Stomach (tissue), 8 donors: ENCODE measurements at regions not wholly inside any gene's neighbourhood (a gene's known extent, or its start where the extent isn't known, plus 50 kb on each side); places are given as distances from the start of the nearest gene placed in this dataset.
A peak's percentile ranks its signal among the peaks of the same experiment; 100 is the strongest.

Experiments used
- DNase-seq, 2 donors: peaks; one replicate each; pipeline versions ENCODE4 v3.0.0 to v3.0.0-alpha.2; 2013 to 2019
- H3K27ac ChIP-seq, 5 donors: fragments of 200-600 bp in 4 of 5; sonication (generic) in 4 of 5; one replicate each; pipeline ENCODE4 v1.5.1; 2013 to 2019; ENCODE audit warnings: mild to moderate bottlenecking in 1 of 5, moderate library complexity in 1 of 5
- H3K27me3 ChIP-seq, 3 donors: fragments of 200-600 bp; sonication (generic); one replicate each; pipeline ENCODE4 v1.5.1; 2017 to 2019; ENCODE audit warnings: mixed run types in 1 of 3
- H3K36me3 ChIP-seq, 4 donors: fragments of 200-600 bp; sonication (generic); 1 replicate in 3 of 4; 2 replicates in 1 of 4; pipeline ENCODE4 v1.5.1; 2016 to 2019
- H3K4me1 ChIP-seq, 4 donors: fragments of 200-600 bp; sonication (generic); one replicate each; pipeline ENCODE4 v1.5.1; 2016 to 2019
- H3K4me3 ChIP-seq, 4 donors: fragments of 200-600 bp; sonication (generic) in 3 of 4; one replicate each; pipeline ENCODE4 v1.5.1; 2016 to 2019; ENCODE audit warnings: mild to moderate bottlenecking in 1 of 4
- H3K9me3 ChIP-seq, 4 donors: fragments of 200-600 bp; sonication (generic); one replicate each; pipeline ENCODE4 v1.5.1; 2016 to 2019
- EP300 ChIP-seq: sonication (generic); formaldehyde crosslinking; IDR thresholded peaks from one replicate; pipeline ENCODE4 v1.6.1; 2017; ENCODE audit warnings: antibody characterized with exemption
- POLR2A ChIP-seq, 4 donors: fragments of 450-650 bp; IDR thresholded peaks; one replicate each; pipeline ENCODE4 v1.6.1; 2016; ENCODE audit warnings: antibody characterized with exemption in 4 of 4, control low read depth in 2 of 4, mild to moderate bottlenecking in 1 of 4, moderate library complexity in 1 of 4
- POLR2AphosphoS5 ChIP-seq, 3 donors: sonication (generic); formaldehyde crosslinking; IDR thresholded peaks; one replicate each; pipeline ENCODE4 v1.6.1; 2016; ENCODE audit warnings: antibody characterized with exemption in 3 of 3
- WGBS, 5 donors: extraction: QIAGEN DNeasy Blood & Tissue Kit in 3 of 5; methylation state at CpG; one replicate each; pipeline versions ENCODE4 v1.1.5 to v1.1.7; 2013 to 2018; 5-methylcytosine and 5-hydroxymethylcytosine counted together
- intact Hi-C: fragments of 100-400 bp; cut with DNase I; formaldehyde crosslinking; loops from one replicate; pipeline ENCODE4 v1.15.1; 2023; ENCODE audit warnings: low total_unique reads
- TF ChIP-seq, protein P1 (sequence below), 7 experiments: fragments of 450-650 bp in 4 of 7; fragments of 200-600 bp in 3 of 7; sonication (generic) in 3 of 7; IDR thresholded peaks; one replicate each; pipeline ENCODE4 v1.5.1; 2016 to 2019; ENCODE audit warnings: antibody characterized with exemption in 7 of 7, control low read depth in 2 of 7, mild to moderate bottlenecking in 1 of 7
- donor health status: healthy with polysubstance abuse.
- donor health status: Bipolar disorder and iron deficiency.
- donor health status: healthy.

DNA sequence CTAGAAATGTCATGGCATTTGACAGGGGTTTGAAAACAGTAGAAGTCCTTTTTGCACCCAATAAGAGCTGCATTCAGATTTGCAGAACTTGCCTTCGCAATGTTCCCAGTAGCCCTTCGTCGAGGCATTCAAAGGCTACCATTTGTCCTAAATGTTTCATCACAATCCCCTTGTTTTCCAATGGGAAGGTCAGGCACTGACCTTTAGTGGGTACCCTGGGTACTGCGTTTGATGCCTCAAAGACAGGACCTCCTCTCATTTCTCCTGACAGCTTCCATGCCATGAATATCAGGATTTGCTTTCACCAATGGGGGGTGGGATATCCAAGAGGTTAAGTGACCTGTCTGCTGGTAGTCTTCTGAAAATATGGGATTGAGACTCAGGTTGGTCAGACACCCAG, 1063.1 kb downstream of the BCL11B start:
- DNase-seq, result no peak
- Histone ChIP-seq H3K9me3 (no peaks in the 10 kb centered on the region), H3K27me3 (peaks cover 0 to 31% (median 0%) of the 10 kb centered on the region in 3 donors), H3K4me1 (no peaks in the 10 kb centered on the region), H3K4me3 (no peak overlapping the region), H3K27ac (no peak overlapping the region), H3K36me3 (no peaks in the 10 kb centered on the region)
- WGBS, 5 donors, result 75 to 91% (median 84%) methylated on average over 4 of the region's 4 CpGs
- no peak for TF ChIP-seq POLR2A (IDR thresholded peaks at IDR 0.05)
- intact Hi-C loops, result no loop called here

DNA sequence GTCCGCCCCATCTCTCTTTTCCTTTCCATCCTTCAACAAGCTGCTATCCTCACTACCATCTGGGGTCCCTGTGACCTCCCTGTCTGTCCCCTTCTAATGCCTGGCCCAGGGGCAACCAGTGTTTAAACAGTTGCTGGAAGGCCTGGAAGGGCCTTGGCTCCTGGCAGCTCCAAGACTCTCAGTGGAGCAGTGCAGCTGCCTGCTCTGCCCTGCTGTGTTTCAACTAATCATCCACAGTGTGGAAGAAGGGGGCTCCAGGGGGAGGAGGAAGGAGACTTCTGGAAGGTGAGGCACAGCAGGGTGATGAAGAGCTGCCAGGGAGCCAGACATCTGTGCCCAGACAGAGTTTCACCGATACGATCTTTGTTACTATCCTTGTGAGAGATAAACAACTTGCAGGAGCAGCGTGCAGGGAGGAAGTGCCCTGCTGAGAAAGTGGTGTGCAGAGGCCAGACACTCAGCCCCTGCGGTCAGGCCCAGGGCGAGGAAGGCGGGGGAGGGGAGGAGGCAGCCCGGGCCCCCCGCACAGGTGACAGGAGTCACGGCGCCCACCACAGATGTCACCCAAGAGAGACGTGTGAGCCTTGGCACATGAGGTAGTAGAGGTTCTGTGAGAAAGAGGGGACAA, 1061.8 kb downstream of the BCL11B start:
- Histone ChIP-seq H3K27me3 (peaks cover 0 to 39% (median 0%) of the 10 kb centered on the region in 3 donors), H3K36me3 (no peaks in the 10 kb centered on the region), H3K9me3 (no peaks in the 10 kb centered on the region), H3K4me1 (no peaks in the 10 kb centered on the region), H3K4me3 (no peak overlapping the region), H3K27ac (no peak overlapping the region)
- WGBS, 5 donors, result 35 to 47% (median 38%) methylated on average over 12 of the region's 12 CpGs
- intact Hi-C loops, result no loop called here
- TF ChIP-seq POLR2A (IDR thresholded peaks at IDR 0.05) (no peak), POLR2AphosphoS5 (IDR thresholded peaks at IDR 0.05) (no peak), EP300 (no peak)
- TF ChIP-seq, protein P1, sequence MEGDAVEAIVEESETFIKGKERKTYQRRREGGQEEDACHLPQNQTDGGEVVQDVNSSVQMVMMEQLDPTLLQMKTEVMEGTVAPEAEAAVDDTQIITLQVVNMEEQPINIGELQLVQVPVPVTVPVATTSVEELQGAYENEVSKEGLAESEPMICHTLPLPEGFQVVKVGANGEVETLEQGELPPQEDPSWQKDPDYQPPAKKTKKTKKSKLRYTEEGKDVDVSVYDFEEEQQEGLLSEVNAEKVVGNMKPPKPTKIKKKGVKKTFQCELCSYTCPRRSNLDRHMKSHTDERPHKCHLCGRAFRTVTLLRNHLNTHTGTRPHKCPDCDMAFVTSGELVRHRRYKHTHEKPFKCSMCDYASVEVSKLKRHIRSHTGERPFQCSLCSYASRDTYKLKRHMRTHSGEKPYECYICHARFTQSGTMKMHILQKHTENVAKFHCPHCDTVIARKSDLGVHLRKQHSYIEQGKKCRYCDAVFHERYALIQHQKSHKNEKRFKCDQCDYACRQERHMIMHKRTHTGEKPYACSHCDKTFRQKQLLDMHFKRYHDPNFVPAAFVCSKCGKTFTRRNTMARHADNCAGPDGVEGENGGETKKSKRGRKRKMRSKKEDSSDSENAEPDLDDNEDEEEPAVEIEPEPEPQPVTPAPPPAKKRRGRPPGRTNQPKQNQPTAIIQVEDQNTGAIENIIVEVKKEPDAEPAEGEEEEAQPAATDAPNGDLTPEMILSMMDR (IDR thresholded peaks at IDR 0.05), result no peak
- peak in 1 of 2 donors; percentile 43 for DNase-seq

DNA sequence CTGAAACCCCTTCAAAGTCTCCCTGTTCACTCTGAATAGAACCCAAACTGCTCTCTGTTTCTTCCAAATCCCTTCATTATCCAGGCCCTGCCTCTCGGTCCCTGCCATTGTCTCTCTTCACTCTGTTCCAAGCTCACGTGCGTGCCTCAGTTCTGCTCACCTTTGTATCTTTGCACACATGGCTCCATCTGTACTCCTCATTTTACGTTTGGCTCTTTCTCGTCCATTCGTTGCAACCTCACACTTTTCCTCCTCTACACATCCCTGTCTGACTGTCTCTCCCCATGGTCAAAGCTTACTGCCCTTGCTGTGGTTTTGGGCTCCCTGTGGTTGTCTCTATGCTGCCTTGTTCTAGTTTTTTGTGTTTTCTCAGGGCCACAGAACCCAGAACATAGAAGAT, 1054.5 kb downstream of the BCL11B start:
- H3K9me3 ChIP-seq, result no peaks in the 10 kb centered on the region
- WGBS, 5 donors, result 78 to 89% (median 85%) methylated on average over 6 of the region's 6 CpGs
- no peaks in the 10 kb centered on the region for H3K4me1 ChIP-seq

DNA sequence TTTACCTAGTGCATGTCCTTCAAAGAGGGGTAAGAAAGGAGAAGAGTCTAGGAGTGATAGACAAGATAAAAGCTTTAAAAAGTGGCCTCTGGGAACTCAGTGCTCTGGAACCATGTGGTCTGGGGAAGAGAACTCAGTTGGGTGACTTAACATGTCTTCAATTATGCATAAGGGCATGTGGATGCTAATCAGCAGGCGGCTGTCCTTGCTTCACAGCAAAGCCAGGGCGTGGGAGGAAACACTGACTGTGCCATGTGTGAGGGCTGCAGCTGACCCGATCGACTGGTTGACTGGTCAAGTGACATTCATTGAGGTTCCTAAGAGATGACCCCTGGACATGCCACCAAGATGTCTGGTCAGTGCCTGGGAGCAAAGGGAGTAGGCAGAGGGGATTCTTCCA, 1053.8 kb downstream of the BCL11B start:
- DNase-seq, result no peak
- Histone ChIP-seq H3K27ac (no peak overlapping the region), H3K4me1 (no peaks in the 10 kb centered on the region), H3K27me3 (peaks cover 0 to 38% (median 0%) of the 10 kb centered on the region in 3 donors), H3K36me3 (no peaks in the 10 kb centered on the region), H3K4me3 (no peak overlapping the region), H3K9me3 (no peaks in the 10 kb centered on the region)
- intact Hi-C loops, result no loop called here
- WGBS, 5 donors, result 72 to 79% (median 78%) methylated on average over 4 of the region's 4 CpGs
- no peak for TF ChIP-seq EP300
- TF ChIP-seq POLR2A (IDR thresholded peaks at IDR 0.05), result no peak
- TF ChIP-seq, protein P1 (IDR thresholded peaks at IDR 0.05), result no peak
- TF ChIP-seq POLR2AphosphoS5 (IDR thresholded peaks at IDR 0.05), result no peak

More for the DNA sequence above, 1054.5 kb downstream of the BCL11B start:
- TF ChIP-seq POLR2A (IDR thresholded peaks at IDR 0.05), result no peak
- TF ChIP-seq EP300, result no peak
- TF ChIP-seq, protein P1 (IDR thresholded peaks at IDR 0.05), result no peak
- no peak for TF ChIP-seq POLR2AphosphoS5 (IDR thresholded peaks at IDR 0.05)
- Histone ChIP-seq H3K36me3 (no peaks in the 10 kb centered on the region), H3K27ac (no peak overlapping the region), H3K4me3 (no peak overlapping the region), H3K27me3 (peaks cover 0 to 38% (median 0%) of the 10 kb centered on the region in 3 donors)
- intact Hi-C loops, result no loop called here
- DNase-seq, result no peak

DNA sequence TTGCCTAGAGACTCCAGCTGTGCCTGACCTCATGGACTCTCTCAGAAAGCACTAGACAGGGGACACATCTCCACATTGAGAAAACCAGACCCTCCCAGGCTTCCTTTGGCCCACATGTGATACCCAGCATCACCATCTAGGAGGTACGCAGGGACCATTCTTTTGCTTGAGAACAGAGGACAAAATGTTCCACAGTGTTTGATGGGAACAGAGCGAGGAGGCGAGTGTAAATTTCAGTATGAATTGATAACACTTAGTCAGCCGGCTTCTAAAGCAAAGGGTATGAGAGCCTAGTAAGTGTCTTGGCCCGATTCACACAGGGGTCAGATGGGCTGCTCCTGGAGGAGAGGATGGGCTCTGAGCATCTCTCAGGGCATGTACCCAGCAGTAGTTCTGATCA, 1052.4 kb downstream of the BCL11B start:
- Histone ChIP-seq H3K27me3 (peaks cover 0 to 36% (median 0%) of the 10 kb centered on the region in 3 donors), H3K27ac (no peak overlapping the region), H3K4me1 (no peaks in the 10 kb centered on the region), H3K4me3 (no peak overlapping the region), H3K36me3 (no peaks in the 10 kb centered on the region), H3K9me3 (no peaks in the 10 kb centered on the region)
- 85 to 95% (median 88%) methylated on average over 5 of the region's 5 CpGs for WGBS, 5 donors
- DNase-seq, result no peak
- no peak for TF ChIP-seq EP300
- no peak for TF ChIP-seq POLR2A (IDR thresholded peaks at IDR 0.05)
- TF ChIP-seq, protein P1 (IDR thresholded peaks at IDR 0.05), result no peak
- TF ChIP-seq POLR2AphosphoS5 (IDR thresholded peaks at IDR 0.05), result no peak
- intact Hi-C loops, result no loop called here
